ENCODE measurements at regions not wholly inside any gene's neighbourhood (a gene's known extent, or its start where the extent isn't known, plus 50 kb on each side); places are given as distances from the start of the nearest gene placed in this dataset.

- TF ChIP-seq CTCF (IDR thresholded peaks at IDR 0.05; ENCODE audit: insufficient read depth, low read length): no peak
- TF ChIP-seq, protein P1, sequence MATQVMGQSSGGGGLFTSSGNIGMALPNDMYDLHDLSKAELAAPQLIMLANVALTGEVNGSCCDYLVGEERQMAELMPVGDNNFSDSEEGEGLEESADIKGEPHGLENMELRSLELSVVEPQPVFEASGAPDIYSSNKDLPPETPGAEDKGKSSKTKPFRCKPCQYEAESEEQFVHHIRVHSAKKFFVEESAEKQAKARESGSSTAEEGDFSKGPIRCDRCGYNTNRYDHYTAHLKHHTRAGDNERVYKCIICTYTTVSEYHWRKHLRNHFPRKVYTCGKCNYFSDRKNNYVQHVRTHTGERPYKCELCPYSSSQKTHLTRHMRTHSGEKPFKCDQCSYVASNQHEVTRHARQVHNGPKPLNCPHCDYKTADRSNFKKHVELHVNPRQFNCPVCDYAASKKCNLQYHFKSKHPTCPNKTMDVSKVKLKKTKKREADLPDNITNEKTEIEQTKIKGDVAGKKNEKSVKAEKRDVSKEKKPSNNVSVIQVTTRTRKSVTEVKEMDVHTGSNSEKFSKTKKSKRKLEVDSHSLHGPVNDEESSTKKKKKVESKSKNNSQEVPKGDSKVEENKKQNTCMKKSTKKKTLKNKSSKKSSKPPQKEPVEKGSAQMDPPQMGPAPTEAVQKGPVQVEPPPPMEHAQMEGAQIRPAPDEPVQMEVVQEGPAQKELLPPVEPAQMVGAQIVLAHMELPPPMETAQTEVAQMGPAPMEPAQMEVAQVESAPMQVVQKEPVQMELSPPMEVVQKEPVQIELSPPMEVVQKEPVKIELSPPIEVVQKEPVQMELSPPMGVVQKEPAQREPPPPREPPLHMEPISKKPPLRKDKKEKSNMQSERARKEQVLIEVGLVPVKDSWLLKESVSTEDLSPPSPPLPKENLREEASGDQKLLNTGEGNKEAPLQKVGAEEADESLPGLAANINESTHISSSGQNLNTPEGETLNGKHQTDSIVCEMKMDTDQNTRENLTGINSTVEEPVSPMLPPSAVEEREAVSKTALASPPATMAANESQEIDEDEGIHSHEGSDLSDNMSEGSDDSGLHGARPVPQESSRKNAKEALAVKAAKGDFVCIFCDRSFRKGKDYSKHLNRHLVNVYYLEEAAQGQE (IDR thresholded peaks at IDR 0.05; ENCODE audit: insufficient replicate concordance, low read depth): no peak
- no peak for TF ChIP-seq GABPA (IDR thresholded peaks at IDR 0.05; ENCODE audit: low read depth)
- TF ChIP-seq POLR2AphosphoS5 (IDR thresholded peaks at IDR 0.05; ENCODE audit: low read depth): no peak
- TF ChIP-seq SPI1 (IDR thresholded peaks at IDR 0.05; ENCODE audit: borderline replicate concordance, low read depth): no peak
Observed at GRCh38 chr13:76764916-76765315, 121.3 kb downstream of the KCTD12 start.
